Natural killer cell (primary cell): ENCODE measurements at regions not wholly inside any gene's neighbourhood (a gene's known extent, or its start where the extent isn't known, plus 50 kb on each side); places are given as distances from the start of the nearest gene placed in this dataset.

Experiments used
- ATAC-seq, 3 donors: fragments of 150-1000 bp in 2 of 3; fragments of 200-7000 bp in 1 of 3; cut with Tn5 transposase; 1 replicate in 1 of 3; 2 replicates in 2 of 3; pipeline ENCODE4 v1.10.0; 2021; ENCODE audit warnings: mild to moderate bottlenecking in 2 of 3, moderate library complexity in 2 of 3
- DNase-seq, 2 donors: peaks; one replicate each; pipeline versions ENCODE4 v3.0.0 to v3.0.0-alpha.2; 2013 to 2021; ENCODE audit warnings: mixed read lengths in 1 of 2
- H3K27ac ChIP-seq: one replicate; pipeline ENCODE4 v1.5.1; 2013; ENCODE audit warnings: mild to moderate bottlenecking, low read length
- H3K27me3 ChIP-seq: one replicate; pipeline ENCODE4 v1.6.1; 2013; ENCODE audit warnings: low read length; ENCODE audit not compliant: control insufficient read depth, insufficient read depth
- H3K36me3 ChIP-seq: one replicate; pipeline ENCODE4 v1.6.1; 2013; ENCODE audit warnings: low read length; ENCODE audit not compliant: control insufficient read depth, insufficient read depth
- H3K4me1 ChIP-seq: one replicate; pipeline ENCODE4 v1.6.1; 2013; ENCODE audit warnings: low read length; ENCODE audit not compliant: control insufficient read depth, insufficient read depth
- H3K4me3 ChIP-seq: one replicate; pipeline ENCODE4 v1.5.1; 2013; ENCODE audit warnings: low read length
- H3K9me3 ChIP-seq: one replicate; pipeline ENCODE4 v1.6.1; 2013; ENCODE audit warnings: low read length; ENCODE audit not compliant: control insufficient read depth, insufficient read depth
- H3K27ac Mint-ChIP-seq, 2 donors: one replicate each; pipeline ENCODE4 v1.8.0; 2022; ENCODE audit warnings: mild to moderate bottlenecking in 2 of 2, mixed read lengths in 2 of 2, moderate library complexity in 1 of 2
- H3K27me3 Mint-ChIP-seq, 2 donors: one replicate each; pipeline ENCODE4 v1.8.0; 2022; ENCODE audit warnings: low read depth in 2 of 2, mixed read lengths in 2 of 2
- H3K36me3 Mint-ChIP-seq: one replicate; pipeline ENCODE4 v1.8.0; 2022; ENCODE audit warnings: mixed read lengths
- H3K4me1 Mint-ChIP-seq, 2 donors: one replicate each; pipeline ENCODE4 v1.8.0; 2022; ENCODE audit warnings: mixed read lengths in 2 of 2
- H3K4me3 Mint-ChIP-seq: one replicate; pipeline ENCODE4 v1.8.0; 2022; ENCODE audit warnings: mild to moderate bottlenecking, moderate library complexity, mixed read lengths
- H3K9me3 Mint-ChIP-seq, 2 donors: one replicate each; pipeline ENCODE4 v1.8.0; 2022; ENCODE audit warnings: mixed read lengths in 2 of 2
- whole genome bisulfite sequencing: methylation state at CpG from one replicate; pipeline ENCODE4 v1.1.7; 2013; ENCODE audit warnings: missing lambda C conversion rate; ENCODE audit not compliant: insufficient coverage; 5-methylcytosine and 5-hydroxymethylcytosine counted together
- intact Hi-C: fragments of 100-400 bp; cut with micrococcal nuclease; formaldehyde crosslinking; loops from one replicate; pipeline ENCODE4 v1.14.2; 2022
- TF ChIP-seq, protein P1 (sequence below): fragments of 200-600 bp; IDR thresholded peaks from one replicate; pipeline ENCODE4 v1.8.0; 2022; ENCODE audit warnings: antibody characterized with exemption

GRCh38 chr2:59713577-59713976, 839.9 kb downstream of the BCL11A start:
- WGBS = 65% methylated on average over 2 of the region's 3 CpGs
- no peak overlapping the region for H3K4me3 Mint-ChIP-seq
- no peak overlapping the region for H3K27ac Mint-ChIP-seq
- peaks cover 0 to 10% of the 10 kb centered on the region in 2 donors for H3K9me3 Mint-ChIP-seq
- H3K4me1 Mint-ChIP-seq = no peaks in the 10 kb centered on the region
- H3K36me3 Mint-ChIP-seq = no peaks in the 10 kb centered on the region
- intact Hi-C loops = no loop called here
- TF ChIP-seq, protein P1, sequence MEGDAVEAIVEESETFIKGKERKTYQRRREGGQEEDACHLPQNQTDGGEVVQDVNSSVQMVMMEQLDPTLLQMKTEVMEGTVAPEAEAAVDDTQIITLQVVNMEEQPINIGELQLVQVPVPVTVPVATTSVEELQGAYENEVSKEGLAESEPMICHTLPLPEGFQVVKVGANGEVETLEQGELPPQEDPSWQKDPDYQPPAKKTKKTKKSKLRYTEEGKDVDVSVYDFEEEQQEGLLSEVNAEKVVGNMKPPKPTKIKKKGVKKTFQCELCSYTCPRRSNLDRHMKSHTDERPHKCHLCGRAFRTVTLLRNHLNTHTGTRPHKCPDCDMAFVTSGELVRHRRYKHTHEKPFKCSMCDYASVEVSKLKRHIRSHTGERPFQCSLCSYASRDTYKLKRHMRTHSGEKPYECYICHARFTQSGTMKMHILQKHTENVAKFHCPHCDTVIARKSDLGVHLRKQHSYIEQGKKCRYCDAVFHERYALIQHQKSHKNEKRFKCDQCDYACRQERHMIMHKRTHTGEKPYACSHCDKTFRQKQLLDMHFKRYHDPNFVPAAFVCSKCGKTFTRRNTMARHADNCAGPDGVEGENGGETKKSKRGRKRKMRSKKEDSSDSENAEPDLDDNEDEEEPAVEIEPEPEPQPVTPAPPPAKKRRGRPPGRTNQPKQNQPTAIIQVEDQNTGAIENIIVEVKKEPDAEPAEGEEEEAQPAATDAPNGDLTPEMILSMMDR = no peak
- no peak for DNase-seq
- ATAC-seq = no peak
- Histone ChIP-seq H3K4me1 (no peaks in the 10 kb centered on the region), H3K27ac (no peak overlapping the region), H3K4me3 (no peak overlapping the region), H3K36me3 (no peaks in the 10 kb centered on the region), H3K9me3 (no peaks in the 10 kb centered on the region), H3K27me3 (no peaks in the 10 kb centered on the region)
- no peaks in the 10 kb centered on the region for H3K27me3 Mint-ChIP-seq

GRCh38 chr2:59711121-59711520, 842.3 kb downstream of the BCL11A start:
- Mint-ChIP-seq H3K4me3 (no peak overlapping the region), H3K9me3 (peaks cover 0 to 10% of the 10 kb centered on the region in 2 donors), H3K27me3 (no peaks in the 10 kb centered on the region), H3K27ac (no peak overlapping the region), H3K36me3 (no peaks in the 10 kb centered on the region), H3K4me1 (no peaks in the 10 kb centered on the region)
- Histone ChIP-seq H3K4me1 (no peaks in the 10 kb centered on the region), H3K9me3 (no peaks in the 10 kb centered on the region), H3K27ac (no peak overlapping the region), H3K27me3 (no peaks in the 10 kb centered on the region), H3K4me3 (no peak overlapping the region), H3K36me3 (no peaks in the 10 kb centered on the region)
- DNase-seq (no peak), ATAC-seq (no peak)
- intact Hi-C loops = no loop called here
- TF ChIP-seq, protein P1 = no peak

DNA sequence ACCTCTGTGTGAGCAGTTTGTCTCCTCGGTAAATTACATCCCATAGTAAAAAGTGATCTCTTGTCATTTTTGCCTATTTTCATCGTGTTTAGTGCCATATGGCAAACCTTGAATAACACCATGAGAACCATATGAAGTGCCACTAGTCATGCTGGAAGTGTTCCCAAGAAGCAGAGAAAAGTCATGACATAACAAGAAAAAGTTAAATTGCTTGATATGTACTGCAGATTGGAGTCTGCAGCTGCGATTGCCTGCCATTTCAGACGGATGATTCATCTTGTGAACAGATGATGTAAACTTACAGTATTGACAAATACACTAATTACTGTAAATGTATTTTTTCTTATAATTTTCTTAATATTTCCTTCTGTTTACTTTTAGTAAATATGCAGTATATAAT, 846.7 kb downstream of the BCL11A start:
- H3K4me3 ChIP-seq = no peak overlapping the region
- no peak for ATAC-seq
- no peaks in the 10 kb centered on the region for H3K27me3 Mint-ChIP-seq

GRCh38 chr2:59703796-59704195, 849.7 kb downstream of the BCL11A start:
- intact Hi-C loops = no loop called here
- no peaks in the 10 kb centered on the region for H3K4me1 Mint-ChIP-seq
- DNase-seq (no peak), ATAC-seq (no peak)
- no peaks in the 10 kb centered on the region for H3K27me3 ChIP-seq
- H3K4me3 Mint-ChIP-seq = no peak overlapping the region
- no peaks in the 10 kb centered on the region for H3K36me3 ChIP-seq
- peaks cover 5% of the 10 kb centered on the region for H3K9me3 ChIP-seq
- H3K36me3 Mint-ChIP-seq = no peaks in the 10 kb centered on the region
- no peaks in the 10 kb centered on the region for H3K9me3 Mint-ChIP-seq
- 68% methylated on average over 1 of the region's 1 CpG for WGBS
- no peak overlapping the region for H3K4me3 ChIP-seq
- H3K27ac Mint-ChIP-seq = no peak overlapping the region
- no peaks in the 10 kb centered on the region for H3K27me3 Mint-ChIP-seq
- no peaks in the 10 kb centered on the region for H3K4me1 ChIP-seq
- no peak overlapping the region for H3K27ac ChIP-seq
- TF ChIP-seq, protein P1 = no peak

More for the DNA sequence above, 846.7 kb downstream of the BCL11A start:
- Histone ChIP-seq H3K36me3 (no peaks in the 10 kb centered on the region), H3K27me3 (no peaks in the 10 kb centered on the region), H3K4me1 (no peaks in the 10 kb centered on the region), H3K27ac (no peak overlapping the region), H3K9me3 (peaks cover 5% of the 10 kb centered on the region)
- no peak for DNase-seq
- Mint-ChIP-seq H3K9me3 (peaks cover 0 to 4% of the 10 kb centered on the region in 2 donors), H3K36me3 (no peaks in the 10 kb centered on the region), H3K4me3 (no peak overlapping the region), H3K4me1 (no peaks in the 10 kb centered on the region), H3K27ac (no peak overlapping the region)
- TF ChIP-seq, protein P1 = no peak
- WGBS = 94% methylated on average over 2 of the region's 4 CpGs
- intact Hi-C loops = no loop called here
